ENCODE measurements at regions not wholly inside any gene's neighbourhood (a gene's known extent, or its start where the extent isn't known, plus 50 kb on each side); places are given as distances from the start of the nearest gene placed in this dataset.

DNA sequence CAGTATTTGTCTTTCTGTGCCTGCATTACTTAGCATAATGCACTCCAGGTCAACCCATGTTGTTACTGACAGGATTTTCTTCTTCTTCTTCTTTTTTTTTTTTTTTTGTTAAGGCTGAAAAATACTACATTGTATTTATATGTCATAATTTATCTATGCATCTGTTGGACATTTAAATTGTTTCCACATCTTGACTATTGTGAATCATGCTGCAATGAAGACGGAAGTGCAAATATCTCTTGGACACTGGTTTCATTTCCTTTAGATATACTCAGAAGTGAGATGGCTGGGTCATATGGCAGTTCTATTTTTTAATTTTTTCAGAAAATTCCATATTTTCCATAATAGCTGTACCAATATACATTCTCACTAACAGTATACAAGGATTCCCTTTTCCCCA, 272.7 kb upstream of the PMFBP1 start:
- no peak for DNase-seq

DNA sequence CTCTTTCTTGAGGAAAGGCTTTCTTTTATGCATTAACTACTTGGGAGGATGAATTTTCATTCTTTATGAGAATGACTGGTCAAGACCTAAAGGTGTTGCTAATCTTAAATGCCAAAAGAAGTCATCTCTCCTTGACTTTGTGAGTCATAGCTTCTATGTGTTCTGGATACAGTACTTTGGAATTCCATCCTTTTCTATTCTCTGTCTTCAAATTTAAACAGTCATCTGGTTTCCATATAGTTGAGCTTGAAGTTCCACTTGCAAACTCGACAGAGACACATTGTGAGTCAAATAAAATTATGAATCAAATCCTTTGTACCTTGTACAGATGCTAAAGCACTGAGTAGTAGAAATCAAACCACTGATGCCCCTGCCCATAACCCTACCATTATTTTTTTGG, 271.9 kb upstream of the PMFBP1 start:
- DNase-seq = no peak

DNA sequence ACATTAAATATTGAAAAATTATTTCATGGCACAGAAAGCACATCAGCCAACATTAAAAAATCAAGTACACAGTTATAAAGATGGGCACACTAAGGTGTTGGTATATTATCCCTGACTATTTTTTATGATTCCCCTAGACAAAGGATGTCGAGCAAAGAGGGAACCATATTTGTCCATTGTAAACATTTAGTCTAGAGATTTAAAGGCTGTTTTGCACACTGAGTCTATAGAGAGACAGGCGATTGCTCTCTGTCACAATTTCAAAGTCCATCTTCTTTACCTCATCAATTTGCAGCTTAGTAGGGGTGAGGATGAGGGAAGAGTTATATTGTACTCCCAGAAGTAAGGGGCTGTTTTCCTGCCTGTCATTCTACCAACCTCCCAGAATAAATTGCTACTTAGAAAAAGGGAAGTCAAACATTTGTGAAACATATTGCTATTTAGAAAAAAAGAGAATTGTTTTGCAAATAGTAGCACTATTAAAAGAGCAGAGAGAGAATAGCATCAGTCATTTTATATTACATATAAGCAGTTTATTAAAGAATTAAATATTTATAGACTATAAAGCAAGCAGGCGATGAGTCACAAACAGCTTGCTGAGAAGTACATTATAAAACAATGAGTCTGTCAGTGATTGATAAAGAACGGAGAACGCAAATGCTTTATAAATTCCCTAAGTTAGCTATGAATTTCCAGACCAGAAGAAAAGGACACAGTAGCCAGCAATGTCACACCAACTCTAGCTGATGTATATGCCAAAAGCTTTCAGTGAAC, 270.6 kb upstream of the PMFBP1 start:
- no peak for DNase-seq

DNA sequence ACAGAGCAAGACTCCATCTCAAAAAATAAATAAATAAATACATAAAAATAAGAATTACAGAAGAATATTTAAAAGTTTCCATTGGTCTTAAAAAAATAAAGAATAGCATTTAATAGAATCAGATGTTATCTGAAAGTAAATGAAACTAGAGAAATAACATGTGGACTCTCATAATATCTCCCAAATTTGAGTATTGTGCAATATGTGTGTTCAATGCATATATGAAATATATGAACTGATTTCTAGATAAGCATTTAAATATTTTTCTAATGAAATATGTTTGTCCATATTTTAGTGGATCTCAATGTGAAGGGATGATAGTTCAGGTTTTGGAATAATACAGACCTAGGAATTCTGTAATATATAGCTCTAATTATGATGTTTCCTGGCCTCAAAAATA, 265.9 kb upstream of the PMFBP1 start:
- DNase-seq = no peak

DNA sequence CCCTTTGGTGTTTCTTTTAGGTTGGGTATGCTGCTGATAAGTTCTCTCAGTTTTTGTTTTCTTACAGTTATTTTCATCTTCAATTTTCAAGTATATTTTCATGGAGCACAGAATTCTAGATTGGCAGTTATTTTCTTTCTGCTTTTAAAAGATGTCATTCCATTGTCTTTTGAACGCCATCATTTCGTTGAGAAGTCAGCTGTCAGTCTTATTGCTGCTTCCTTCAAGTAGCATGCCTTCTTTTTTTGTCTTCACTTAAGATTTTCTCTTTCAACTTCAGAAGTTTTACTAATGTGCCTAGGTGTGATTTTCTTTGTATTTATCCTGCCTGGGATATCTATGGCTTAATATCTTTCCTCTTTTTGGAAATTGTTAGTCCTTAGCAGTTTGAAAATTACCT, 262.2 kb upstream of the PMFBP1 start:
- no peak for DNase-seq

DNA sequence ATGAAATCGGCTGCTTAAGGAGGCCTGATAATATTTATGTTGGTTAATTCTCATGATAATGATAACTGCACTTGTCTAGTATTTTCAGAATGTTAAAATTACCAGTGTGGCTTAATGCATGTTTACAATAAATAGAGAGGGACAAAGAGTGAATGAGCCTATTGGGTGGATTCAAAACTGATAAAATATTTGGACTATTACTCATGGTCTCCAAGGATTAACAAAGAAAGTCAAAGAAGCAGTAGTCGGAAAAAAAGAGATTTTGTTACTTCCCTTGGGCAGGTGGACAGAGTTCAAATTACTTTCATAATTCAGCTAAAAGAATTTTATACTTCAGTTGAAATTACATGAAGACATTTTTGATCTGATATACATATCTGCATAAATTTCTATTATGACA, 258.2 kb upstream of the PMFBP1 start:
- no peak for DNase-seq

DNA sequence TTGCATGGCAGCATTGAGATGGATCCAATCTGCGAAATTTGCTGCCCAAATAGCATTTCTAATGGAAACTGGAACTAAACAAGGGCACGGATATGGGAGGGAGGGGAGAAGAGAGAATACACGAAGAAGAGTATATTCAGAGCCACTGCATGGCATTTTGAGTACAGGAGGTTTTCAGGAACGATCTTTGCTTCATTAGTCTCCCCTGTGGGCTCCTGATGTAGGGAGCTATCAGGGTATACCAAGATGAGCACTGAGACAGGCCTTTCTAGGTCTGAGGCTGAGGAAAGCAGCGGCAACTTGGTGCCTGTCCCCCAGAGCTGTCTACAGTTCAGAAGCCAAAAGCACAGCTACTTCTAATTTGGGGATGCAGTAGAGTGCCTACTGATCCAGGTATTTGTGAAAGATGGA, 257.7 kb upstream of the PMFBP1 start:
- no peak for DNase-seq

DNA sequence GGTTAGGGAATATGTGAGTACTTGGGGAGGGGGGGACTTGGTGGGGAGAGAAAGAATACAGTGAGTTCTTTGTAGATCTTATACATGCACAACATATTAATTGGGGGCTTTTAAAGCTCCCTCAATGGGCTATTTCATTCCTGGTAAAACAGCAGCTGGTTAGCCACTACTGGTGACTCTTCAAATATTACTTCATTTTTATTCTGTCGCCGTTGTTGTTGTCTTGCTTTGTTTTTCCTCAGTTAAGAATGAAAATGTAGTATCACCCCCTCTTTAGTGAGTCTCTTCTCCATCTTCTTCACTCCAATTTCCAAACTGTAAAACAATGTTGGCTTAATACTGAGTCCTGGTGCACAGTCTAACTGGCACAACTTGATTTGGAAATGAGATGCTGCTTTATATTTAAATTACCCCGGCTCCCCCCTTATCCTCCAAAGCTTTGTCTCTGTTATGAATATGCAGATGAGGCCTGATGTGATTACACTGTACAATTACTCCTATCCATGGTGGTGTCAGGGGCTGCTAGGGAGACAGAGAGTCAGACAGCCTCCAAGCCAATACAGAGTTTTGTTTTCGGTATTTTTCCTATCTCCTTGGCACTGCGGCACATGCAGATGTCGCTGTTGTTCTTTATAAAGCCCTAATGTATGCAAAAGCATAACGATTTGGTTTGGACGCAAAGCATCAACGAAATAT, 256.9 kb upstream of the PMFBP1 start:
- DNase-seq = no peak

DNA sequence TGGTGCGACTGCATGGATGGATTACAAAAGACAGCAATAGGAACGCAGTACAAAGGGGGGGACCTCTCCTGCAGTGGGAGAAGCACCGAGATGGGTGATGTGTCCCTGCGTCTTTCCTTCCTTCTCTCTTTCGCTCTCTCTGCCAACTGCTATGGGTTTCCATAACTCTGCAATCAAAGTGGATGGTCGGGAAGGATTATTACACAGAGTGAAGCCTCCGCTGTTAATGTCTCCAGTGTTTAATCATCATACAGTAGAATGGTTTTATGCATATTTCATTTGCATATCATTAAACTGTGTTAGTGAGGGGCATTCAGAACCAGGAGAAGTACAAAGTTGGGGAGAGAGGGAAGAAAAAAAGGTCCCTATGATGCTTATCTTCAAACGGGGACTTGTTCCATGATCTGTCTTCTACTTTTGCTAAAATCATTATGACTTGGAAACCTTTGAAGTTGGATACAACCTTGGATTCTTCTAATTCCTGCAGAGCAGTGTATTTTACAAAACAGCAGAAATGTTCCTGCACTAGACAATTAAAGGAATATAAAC, 255.9 kb upstream of the PMFBP1 start:
- DNase-seq = no peak

DNA sequence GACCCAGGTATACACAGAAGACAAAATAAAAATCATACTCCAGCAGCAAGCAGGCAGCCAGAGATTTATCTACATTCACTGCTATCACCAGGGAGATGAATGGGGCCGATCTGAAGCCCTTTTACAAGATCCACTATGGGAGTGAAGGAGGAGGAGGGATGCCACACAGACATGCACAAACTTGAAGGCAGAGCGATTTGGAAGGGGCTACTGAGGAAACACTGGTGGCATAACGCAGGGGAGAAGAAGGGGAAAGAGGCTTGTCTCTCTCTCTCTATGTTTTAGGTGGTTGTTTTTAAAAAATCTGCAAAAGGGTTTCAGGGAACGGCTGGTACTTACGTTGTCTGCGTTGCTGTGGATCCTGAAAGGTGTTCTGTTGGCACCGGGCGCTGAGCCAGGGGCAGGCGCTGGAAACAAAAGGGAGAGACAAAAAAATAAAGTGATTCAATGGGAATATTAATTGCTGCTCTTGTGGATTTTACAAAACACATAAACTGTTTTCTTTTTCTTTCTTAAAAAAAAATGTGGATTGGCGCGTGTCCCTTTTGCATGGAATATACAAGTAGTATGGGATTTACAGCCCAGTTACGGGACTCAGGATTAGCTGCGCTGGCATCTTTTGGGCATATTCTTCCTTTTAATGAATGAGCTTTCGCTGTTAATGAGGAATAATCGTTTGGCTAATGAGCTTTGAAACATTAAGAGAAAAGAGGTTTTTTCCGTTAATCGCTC, 255.3 kb upstream of the PMFBP1 start:
- no peak for DNase-seq

DNA sequence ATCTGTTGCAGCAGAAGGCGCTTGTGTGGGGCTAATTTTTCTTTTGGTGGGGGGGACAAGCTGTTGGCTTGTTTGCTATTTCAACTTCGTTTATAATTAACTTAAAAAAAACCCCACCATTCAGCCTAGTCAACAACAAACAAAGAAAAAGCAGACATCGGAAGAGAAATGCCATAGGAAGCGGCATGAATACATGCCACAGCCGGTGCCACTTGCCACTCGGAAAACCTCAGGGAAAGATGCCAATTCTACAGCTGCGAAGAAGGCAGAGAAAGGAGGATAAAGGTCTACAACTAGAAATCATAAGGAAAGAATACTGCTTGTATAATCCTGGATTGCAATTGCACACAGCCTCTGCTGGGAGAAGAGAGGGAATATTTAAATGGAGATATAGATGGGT, 254.4 kb upstream of the PMFBP1 start:
- no peak for DNase-seq

DNA sequence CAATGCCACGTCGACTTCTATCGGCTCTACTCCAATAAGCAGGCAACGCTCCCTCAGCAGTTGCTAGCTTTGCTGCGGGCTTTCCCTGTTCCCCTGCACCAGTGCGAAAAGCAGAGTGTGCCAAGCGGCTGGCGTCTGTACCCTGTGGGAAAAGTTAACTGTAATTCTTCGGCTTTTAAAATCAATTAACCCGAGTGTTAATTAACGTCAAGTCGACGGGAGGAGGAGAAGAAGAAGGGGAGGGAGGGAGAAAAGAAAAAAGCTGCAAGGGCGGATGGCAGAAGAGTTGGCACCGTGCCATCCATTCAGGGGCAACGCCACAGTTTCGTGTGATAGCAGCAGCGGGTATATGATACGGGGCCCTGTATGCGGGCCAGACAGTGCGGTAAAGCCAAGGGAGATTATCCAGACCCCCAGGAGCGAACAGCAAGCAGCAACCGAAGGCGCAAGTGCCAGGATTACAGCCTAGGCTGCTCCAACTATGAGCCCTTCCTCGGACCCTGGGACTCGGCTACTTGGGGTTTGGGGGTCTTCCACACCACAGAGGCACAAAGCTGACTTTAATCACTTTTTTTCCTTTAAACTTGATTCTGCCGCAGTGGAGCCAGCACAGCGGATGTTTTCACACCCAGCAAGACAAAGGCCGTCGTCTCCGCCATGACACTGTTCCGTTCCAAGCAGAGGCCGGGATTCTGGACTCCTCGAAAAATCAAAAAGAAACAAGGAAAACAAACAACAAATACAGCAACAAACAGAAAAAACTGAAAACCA, 253.8 kb upstream of the PMFBP1 start:
- DNase-seq = no peak

DNA sequence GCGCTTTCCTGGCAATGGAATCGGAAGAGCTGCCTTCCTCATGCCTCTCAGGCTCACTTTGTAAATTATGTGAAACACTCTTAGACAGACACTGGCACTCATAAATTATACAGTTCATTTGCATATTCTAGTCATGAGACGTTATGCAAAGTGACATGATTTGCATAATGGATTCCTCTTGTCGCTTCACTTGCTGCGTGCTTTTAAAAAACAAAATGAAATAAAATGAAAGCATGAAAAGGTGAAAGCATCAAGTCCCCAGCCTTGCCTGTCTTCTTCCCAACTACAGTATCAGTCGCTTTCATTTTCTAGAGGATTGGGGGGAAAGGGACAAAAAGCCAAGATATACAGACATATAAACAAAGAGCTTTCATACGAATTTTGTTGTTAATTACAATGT, 252.8 kb upstream of the PMFBP1 start:
- no peak for DNase-seq

DNA sequence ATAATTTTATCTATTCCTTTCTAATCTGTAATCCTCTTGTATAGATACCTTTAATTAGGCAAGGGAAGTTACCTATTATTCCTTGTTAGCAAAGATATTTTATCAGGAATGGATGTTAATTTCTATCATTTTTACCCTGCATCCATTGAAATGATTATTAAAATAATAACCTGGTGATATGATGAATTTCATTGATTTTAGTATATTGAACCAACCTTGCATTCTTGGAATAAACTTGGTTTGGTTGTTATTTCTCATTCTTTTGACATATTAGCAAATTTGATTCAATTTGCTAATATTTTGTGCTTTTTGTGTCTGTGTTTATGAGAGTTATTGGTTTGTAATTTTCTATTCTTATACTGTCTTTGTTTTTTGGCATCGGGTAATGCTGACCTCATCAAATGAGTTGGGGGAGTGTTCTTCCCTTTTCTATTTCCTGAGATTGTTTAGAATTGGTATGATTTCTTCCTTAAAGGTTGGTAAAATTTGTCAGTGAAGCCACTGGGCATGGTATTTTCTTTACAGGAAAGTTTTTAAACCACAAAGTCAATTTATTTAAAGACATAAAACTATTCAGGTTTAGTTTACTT, 250.4 kb upstream of the PMFBP1 start:
- DNase-seq = no peak

DNA sequence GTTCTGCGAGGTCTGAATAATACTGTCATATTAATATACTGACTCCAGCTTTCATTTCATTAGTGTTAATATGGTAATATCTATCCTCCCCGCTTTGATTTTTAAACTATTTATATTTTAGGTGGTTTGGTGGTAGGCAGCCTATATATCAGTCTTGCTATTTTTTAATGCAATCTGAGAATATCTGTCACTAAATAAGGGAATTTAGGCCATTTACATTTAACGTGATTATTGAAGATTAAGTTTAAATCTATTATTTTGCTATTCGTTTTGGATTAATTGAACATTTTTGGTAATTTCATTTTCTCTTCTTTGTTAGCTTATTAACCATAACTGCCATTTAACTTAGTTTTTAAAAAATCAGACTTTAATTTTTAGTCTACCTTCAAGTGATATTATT, 247.7 kb upstream of the PMFBP1 start:
- DNase-seq = no peak

DNA sequence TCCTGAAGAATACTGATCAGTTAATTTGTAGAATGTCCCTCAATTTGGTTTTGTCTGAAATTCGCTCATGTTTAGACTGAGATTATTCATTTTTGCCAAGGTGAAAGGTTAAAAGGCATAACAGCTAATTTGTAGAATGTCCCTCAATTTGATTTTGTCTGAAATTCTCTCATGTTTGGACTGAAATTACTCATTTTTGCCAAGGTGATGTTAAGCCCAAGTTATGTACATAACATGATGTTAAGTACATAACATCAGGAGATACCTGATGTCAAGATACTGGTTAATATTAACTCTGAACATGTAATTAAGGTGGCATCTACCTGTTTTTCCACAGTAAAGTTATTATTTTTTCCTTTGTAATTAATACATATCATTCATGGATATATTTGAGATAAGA, 243.4 kb upstream of the PMFBP1 start:
- DNase-seq = no peak

DNA sequence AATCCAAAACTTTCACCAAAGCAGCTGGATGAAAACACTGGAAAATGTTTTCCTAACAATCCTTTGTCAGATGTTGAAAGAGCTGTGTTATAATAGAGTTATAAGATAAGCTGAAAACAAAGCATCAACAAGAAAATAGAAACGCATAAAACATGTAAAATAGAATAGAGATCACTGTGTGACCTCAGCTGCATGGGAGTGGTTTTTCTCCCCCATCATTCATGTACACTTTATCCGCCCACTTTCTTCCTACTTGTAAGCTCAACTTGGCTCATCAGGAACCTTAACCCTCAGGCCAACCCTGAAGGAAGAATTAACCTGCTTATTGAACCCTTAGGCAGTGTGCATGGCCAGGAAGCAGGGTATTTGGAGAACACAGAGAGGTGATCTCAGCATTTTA, 238.5 kb upstream of the PMFBP1 start:
- DNase-seq = no peak

DNA sequence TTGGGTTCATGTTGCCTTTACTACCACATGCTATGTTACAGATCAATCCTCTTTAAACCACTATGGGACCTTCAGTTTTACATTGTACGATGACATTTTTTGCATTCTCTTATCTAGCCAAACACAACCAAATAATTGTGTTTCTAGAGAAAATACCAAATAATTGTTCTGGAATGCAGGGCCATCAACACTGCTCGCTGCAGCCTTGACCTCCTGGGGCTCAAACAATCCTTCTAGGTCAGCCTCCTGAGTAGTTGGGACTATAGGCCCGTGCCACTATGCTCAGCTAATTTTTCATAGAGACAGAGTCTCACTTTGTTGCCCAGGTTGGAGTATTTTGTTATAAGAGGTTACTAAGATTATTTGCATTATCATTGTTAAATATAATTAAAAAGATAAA, 237.5 kb upstream of the PMFBP1 start:
- DNase-seq = no peak

DNA sequence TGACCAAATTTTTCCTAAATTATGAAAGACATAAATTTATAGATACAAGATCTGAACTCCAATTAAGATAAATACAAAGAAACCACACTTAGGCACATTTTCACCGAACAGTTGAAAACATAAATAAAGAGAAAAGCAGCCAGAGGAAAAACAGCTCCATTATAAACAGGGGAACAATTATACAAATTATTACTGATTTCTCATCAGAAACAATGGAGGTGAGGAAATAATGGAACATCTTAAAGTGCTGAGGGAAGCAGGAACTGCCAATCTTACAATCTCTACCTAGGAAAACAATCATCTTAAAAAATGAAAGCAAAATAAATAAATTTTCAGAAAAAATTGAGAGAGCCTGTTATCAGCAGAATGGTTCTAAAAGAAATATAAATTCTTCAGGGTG, 234.4 kb upstream of the PMFBP1 start:
- DNase-seq = no peak

DNA sequence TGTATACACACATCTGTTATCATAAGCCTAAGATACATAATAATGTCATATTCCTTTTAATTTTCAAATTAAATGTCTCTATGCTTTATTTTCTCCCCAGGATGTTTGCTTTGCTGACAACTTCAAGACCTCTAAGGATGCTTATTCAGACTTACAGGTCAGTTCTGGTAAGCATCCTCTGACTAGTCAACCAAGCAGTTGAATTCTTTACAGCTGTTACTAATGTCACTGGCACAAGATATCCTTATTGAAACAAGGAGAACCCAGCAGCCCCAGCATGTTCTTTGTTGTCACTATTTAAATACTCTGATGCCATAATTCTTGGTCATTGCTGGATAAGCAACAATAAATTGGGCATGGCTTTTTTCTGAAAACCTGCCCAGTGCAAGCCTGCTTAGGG, 232.3 kb upstream of the PMFBP1 start:
- DNase-seq = no peak

DNA sequence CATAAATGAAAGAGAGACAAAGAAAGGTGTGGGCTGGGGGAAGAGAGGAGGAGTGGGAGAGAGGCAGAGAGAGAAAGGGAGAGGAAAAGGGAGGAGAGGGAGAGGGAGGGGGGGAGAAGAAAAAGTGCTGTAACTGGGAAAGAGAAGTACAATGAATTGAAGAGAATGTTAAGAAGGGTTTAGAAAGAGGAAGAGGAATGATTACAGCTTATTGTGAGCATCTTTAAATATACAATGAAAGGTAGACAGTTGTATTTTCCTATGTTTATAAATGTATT, 229.1 kb upstream of the PMFBP1 start:
- DNase-seq = no peak

DNA sequence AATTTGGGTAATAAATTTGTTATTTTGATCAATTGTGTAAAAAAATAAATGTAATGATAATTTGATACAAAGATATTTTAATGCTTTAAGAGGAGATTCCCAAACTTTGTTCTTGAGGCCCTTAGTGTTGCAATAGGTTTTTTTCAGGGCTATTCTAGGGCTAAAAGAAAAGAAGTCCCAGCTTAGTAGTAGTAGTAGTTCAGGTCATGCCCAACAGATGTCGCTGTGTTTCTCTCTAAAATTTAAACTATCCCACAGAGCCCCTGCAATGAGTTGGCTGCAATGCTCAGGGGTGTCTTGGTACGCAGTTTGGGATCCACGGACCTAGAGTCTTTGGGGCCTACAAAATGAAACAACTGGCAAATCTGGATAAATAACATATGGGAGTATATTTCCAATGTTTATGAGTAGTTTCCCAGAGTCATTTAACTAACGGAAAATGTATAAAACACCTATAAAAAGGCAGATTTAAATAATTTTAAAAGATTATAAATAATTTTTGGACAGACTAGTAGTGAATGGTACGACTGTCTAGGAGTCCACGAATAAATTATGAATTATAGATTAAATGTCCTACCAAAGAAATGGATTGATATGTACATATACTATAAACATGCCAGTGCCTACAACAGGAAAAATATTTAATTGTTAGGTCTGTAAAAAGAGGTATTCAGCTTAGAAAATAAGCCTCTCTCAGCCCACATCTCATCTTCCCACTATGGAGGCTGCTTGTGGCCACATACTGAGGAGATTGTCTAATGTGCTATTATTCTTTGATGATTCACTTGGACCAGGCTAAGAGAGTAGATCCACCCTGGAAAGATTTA, 228.5 kb upstream of the PMFBP1 start:
- DNase-seq = peak; percentile 25 to 29

Data from activated T-cell treated with anti-CD3 and anti-CD28 coated beads, Interleukin-2, amount 50 U/mL, for 48 hours (primary cell).